ENCODE measurements at regions not wholly inside any gene's neighbourhood (a gene's known extent, or its start where the extent isn't known, plus 50 kb on each side); places are given as distances from the start of the nearest gene placed in this dataset.
"Not testable (repeated sequence)": the region's sequence is repeated elsewhere in the genome, so short reads cannot be mapped to it uniquely, and the experiment has no call there.

DNA sequence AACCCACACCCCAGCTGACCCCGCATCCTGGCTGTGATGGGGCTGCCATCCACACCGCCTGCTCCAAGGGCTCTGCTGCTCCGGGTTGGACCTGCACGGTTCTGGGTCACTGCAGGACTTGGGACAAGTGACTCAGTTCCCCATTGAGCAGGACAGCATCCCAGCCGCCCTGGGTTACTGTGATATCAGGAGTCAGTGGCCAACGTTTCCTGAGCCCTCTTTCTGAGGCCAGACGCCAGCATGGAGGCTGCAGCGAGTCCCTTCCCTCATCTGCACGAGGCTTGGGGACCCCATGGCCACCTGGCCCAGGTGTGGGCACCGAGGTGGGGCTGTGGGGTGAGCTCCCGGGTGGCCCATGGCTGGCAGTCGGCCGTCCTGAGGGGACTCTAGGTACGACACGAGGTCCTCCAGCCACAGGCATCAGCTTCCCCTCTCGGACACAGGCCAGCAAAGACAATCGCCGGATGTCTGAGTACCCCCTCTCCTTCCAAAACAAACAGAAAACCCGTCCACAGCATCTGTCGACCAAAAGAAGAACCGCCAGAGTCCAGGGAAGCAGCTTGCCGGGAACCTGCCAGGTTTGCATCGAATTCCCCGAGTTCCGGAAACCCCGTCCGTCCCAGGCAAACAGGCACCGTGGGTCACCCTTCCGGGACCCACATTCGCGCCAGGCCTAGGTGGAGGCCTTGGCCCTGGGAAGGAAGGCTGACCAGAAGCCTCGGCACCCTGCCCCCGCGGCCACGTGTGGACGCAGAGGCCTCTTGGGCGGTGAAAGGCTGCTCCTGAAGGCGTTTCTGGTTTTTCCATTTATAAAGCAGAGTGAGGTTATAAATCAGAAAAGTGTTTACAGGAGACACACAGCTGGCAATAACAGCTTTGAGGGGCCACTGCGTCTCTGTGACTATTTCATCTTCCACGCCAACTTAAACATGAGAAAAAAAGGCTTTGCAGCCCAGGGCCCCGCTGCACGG lies 136.0 kb downstream of the FAM53A start:
- TF ChIP-seq POLR2A (IDR thresholded peaks at IDR 0.05): no peak
- no peak for TF ChIP-seq EP300 (IDR thresholded peaks at IDR 0.05)
- TF ChIP-seq POLR2AphosphoS5 (IDR thresholded peaks at IDR 0.05): no peak
- TF ChIP-seq CTCF (IDR thresholded peaks at IDR 0.05): no peak
- no peaks in the 10 kb centered on the region for H3K36me3 ChIP-seq
- peaks cover 0 to 14% (median 5%) of the 10 kb centered on the region in 3 donors for H3K4me1 ChIP-seq
- peak overlapping the region; percentile 25 to 38 for H3K4me3 ChIP-seq
- peak overlapping the region in 3 of 4 donors; percentile 47 to 55 (median 51) for H3K27ac ChIP-seq
- H3K9me3 ChIP-seq: no peaks in the 10 kb centered on the region
- WGBS, 2 donors (ENCODE audit: low coverage in 1 of 2): 52 to 76% methylated on average over 4 to 17 of the region's 42 CpGs
- H3K27me3 ChIP-seq: peaks cover 41% of the 10 kb centered on the region
- ATAC-seq: peak; percentile 75

GRCh38 chr4:1547131-1547855 lies 136.8 kb downstream of the FAM53A start:
- Histone ChIP-seq H3K9me3 (no peaks in the 10 kb centered on the region), H3K27ac (peak overlapping the region in 3 of 4 donors; percentile 47 to 55 (median 51)), H3K36me3 (no peaks in the 10 kb centered on the region), H3K4me1 (peaks cover 0 to 14% (median 5%) of the 10 kb centered on the region in 3 donors), H3K4me3 (peak overlapping the region in 1 of 2 donors; percentile 15), H3K27me3 (peaks cover 40% of the 10 kb centered on the region)
- TF ChIP-seq CTCF (IDR thresholded peaks at IDR 0.05) (no peak), POLR2A (IDR thresholded peaks at IDR 0.05) (no peak), EP300 (IDR thresholded peaks at IDR 0.05) (no peak), POLR2AphosphoS5 (IDR thresholded peaks at IDR 0.05) (no peak)
- no peak for ATAC-seq
- WGBS, 2 donors (ENCODE audit: low coverage in 1 of 2): 70 to 73% methylated on average over 8 of the region's 19 CpGs

GRCh38 chr4:1544861-1545281 lies 138.6 kb upstream of the NKX1-1 start:
- H3K27ac ChIP-seq: peak overlapping the region in 3 of 4 donors; percentile 47 to 57 (median 55)
- peaks cover 41% of the 10 kb centered on the region for H3K27me3 ChIP-seq
- TF ChIP-seq CTCF (IDR thresholded peaks at IDR 0.05) (no peak), POLR2AphosphoS5 (IDR thresholded peaks at IDR 0.05) (no peak), POLR2A (IDR thresholded peaks at IDR 0.05) (no peak), EP300 (IDR thresholded peaks at IDR 0.05) (no peak)
- H3K36me3 ChIP-seq: no peaks in the 10 kb centered on the region
- ATAC-seq: no peak
- H3K4me1 ChIP-seq: peaks cover 0 to 14% (median 5%) of the 10 kb centered on the region in 3 donors
- no peaks in the 10 kb centered on the region for H3K9me3 ChIP-seq
- H3K4me3 ChIP-seq: peak overlapping the region in 1 of 2 donors; percentile 27
- WGBS, 2 donors (ENCODE audit: low coverage in 1 of 2): 67 to 100% methylated on average over 1 to 11 of the region's 18 CpGs

- H3K9me3 ChIP-seq, H3K36me3 ChIP-seq, ATAC-seq: not testable (repeated sequence)
- Histone ChIP-seq H3K4me1 (peaks cover 0 to 12% (median 5%) of the 10 kb centered on the region in 3 donors), H3K27ac (peak overlapping the region in 3 of 4 donors; percentile 47 to 57 (median 55)), H3K27me3 (peaks cover 44% of the 10 kb centered on the region), H3K4me3 (peak overlapping the region in 1 of 2 donors; percentile 27)
- WGBS, 2 donors (ENCODE audit: low coverage in 1 of 2): 20 to 80% methylated on average over 1 to 2 of the region's 21 CpGs
Measured at GRCh38 chr4:1544435-1544834, 138.2 kb upstream of the NKX1-1 start.

DNA sequence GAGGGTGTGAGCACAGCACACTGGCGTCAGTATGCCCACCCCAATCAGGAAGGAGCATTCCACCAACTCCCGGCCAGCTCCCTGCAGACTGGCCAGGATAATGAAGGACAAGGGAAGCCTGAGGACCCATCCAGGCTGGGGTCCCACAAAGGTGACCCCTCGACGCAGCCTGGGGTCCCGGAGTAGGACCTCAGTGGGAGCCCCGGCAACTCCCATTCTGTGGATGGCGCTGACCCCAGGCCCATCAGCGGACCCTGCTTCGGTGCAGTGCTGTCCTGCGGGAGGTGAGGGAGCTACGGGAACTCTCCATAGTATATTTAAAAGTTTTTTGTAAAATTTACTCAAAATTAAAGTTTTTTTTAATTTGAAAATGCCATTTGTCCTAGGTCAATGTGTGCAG lies 137.7 kb upstream of the NKX1-1 start:
- no peak overlapping the region for H3K4me3 ChIP-seq
- no peak for ATAC-seq
- no peaks in the 10 kb centered on the region for H3K9me3 ChIP-seq
- H3K36me3 ChIP-seq: no peaks in the 10 kb centered on the region
- H3K27me3 ChIP-seq: peaks cover 49% of the 10 kb centered on the region
- no peak overlapping the region for H3K27ac ChIP-seq
- 87% methylated on average over 8 of the region's 11 CpGs; no CpG with 5 or more reads in 1 of the 2 donors for WGBS, 2 donors (ENCODE audit: low coverage in 1 of 2)
- TF ChIP-seq CTCF (IDR thresholded peaks at IDR 0.05): no peak
- H3K4me1 ChIP-seq: peaks cover 0 to 8% (median 1%) of the 10 kb centered on the region in 3 donors
